Upper lobe of left lung (tissue), 6 donors: ENCODE measurements at regions not wholly inside any gene's neighbourhood (a gene's known extent, or its start where the extent isn't known, plus 50 kb on each side); places are given as distances from the start of the nearest gene placed in this dataset.
"Not testable (repeated sequence)": the region's sequence is repeated elsewhere in the genome, so short reads cannot be mapped to it uniquely, and the experiment has no call there.

ENCODE experiments used
- ATAC-seq, 2 donors: fragments of 200-7000 bp; cut with Tn5 transposase; one replicate each; pipeline ENCODE4 v1.9.1; 2022; ENCODE audit warnings: mild to moderate bottlenecking in 2 of 2, moderate library complexity in 2 of 2; ENCODE audit not compliant: low FRiP score in 2 of 2
- DNase-seq, 2 donors: peaks; one replicate each; pipeline ENCODE4 v3.0.0-alpha.2; 2019 to 2020
- H3K27ac ChIP-seq, 4 donors: fragments of 200-600 bp; sonication (generic); one replicate each; pipeline ENCODE4 v1.5.1; 2016 to 2019
- H3K27me3 ChIP-seq, 4 donors: fragments of 200-600 bp; sonication (generic); one replicate each; pipeline ENCODE4 v1.5.1; 2017 to 2019
- H3K36me3 ChIP-seq, 4 donors: fragments of 200-600 bp; sonication (generic); one replicate each; pipeline ENCODE4 v1.5.1; 2016 to 2019
- H3K4me1 ChIP-seq, 4 donors: fragments of 200-600 bp; sonication (generic); one replicate each; pipeline ENCODE4 v1.5.1; 2018 to 2019
- H3K4me3 ChIP-seq, 4 donors: fragments of 200-600 bp; sonication (generic); one replicate each; pipeline ENCODE4 v1.5.1; 2017 to 2019; ENCODE audit warnings: mild to moderate bottlenecking in 2 of 4, moderate library complexity in 1 of 4
- H3K9me3 ChIP-seq, 4 donors: fragments of 200-600 bp; sonication (generic); one replicate each; pipeline ENCODE4 v1.5.1; 2018 to 2019
- CTCF ChIP-seq, 6 experiments: fragments of 450-650 bp in 4 of 6; fragments of 200-600 bp in 2 of 6; sonication (generic) in 2 of 6; IDR thresholded peaks; one replicate each; pipeline ENCODE4 v1.5.1; 2016 to 2019; ENCODE audit warnings: antibody characterized with exemption in 6 of 6
- EP300 ChIP-seq, 4 donors: sonication (generic); formaldehyde crosslinking; IDR thresholded peaks; one replicate each; pipeline ENCODE4 v1.5.1; 2017; ENCODE audit warnings: antibody characterized with exemption in 4 of 4, control low read depth in 2 of 4
- POLR2A ChIP-seq, 4 donors: fragments of 450-650 bp; IDR thresholded peaks; one replicate each; pipeline ENCODE4 v1.5.1; 2016 to 2017; ENCODE audit warnings: antibody characterized with exemption in 4 of 4, mild to moderate bottlenecking in 2 of 4
- POLR2AphosphoS5 ChIP-seq, 2 donors: sonication (generic); formaldehyde crosslinking; IDR thresholded peaks; one replicate each; pipeline ENCODE4 v1.5.1; 2017; ENCODE audit warnings: antibody characterized with exemption in 2 of 2
- WGBS, 2 donors: methylation state at CpG; one replicate each; pipeline ENCODE4 v1.1.5; 2017 to 2018; 5-methylcytosine and 5-hydroxymethylcytosine counted together
- donor health status: DM: no; HTN: no; CAD: no; lungs with moderate emphysema.
- donor health status: DM: no; HTN: yes; CAD: no; lungs with severe emphysema.

- TF ChIP-seq POLR2A (IDR thresholded peaks at IDR 0.05): no peak
- no peak for TF ChIP-seq CTCF (IDR thresholded peaks at IDR 0.05)
- no peak for TF ChIP-seq EP300 (IDR thresholded peaks at IDR 0.05)
- TF ChIP-seq POLR2AphosphoS5 (IDR thresholded peaks at IDR 0.05): no peak
- Histone ChIP-seq H3K36me3 (no peaks in the 10 kb centered on the region), H3K9me3 (peaks cover 0 to 9% (median 3%) of the 10 kb centered on the region in 4 donors), H3K4me3 (no peak overlapping the region), H3K27ac (no peak overlapping the region), H3K27me3 (no peaks in the 10 kb centered on the region), H3K4me1 (no peaks in the 10 kb centered on the region)
- no peak for ATAC-seq
- no peak for DNase-seq
Measured at GRCh38 chr12:47437570-47437969, 268.3 kb downstream of the RPAP3 start.

GRCh38 chr12:47433876-47434275 lies 272.0 kb downstream of the RPAP3 start:
- no peak for TF ChIP-seq EP300 (IDR thresholded peaks at IDR 0.05)
- TF ChIP-seq CTCF (IDR thresholded peaks at IDR 0.05): no peak
- TF ChIP-seq POLR2AphosphoS5 (IDR thresholded peaks at IDR 0.05): no peak
- TF ChIP-seq POLR2A (IDR thresholded peaks at IDR 0.05): no peak
- Histone ChIP-seq H3K4me1 (no peaks in the 10 kb centered on the region), H3K9me3 (peaks cover 0 to 9% (median 3%) of the 10 kb centered on the region in 4 donors), H3K4me3 (no peak overlapping the region), H3K27me3 (no peaks in the 10 kb centered on the region), H3K36me3 (no peaks in the 10 kb centered on the region), H3K27ac (no peak overlapping the region)
- no peak for ATAC-seq
- no peak for DNase-seq

- not testable (repeated sequence) for H3K4me1 ChIP-seq, H3K27ac ChIP-seq, H3K9me3 ChIP-seq, ATAC-seq, H3K36me3 ChIP-seq, H3K27me3 ChIP-seq, DNase-seq, H3K4me3 ChIP-seq
- 89 to 94% methylated on average over 21 of the region's 21 CpGs for WGBS, 2 donors
Measured at GRCh38 chr12:47426678-47427309, 279.0 kb downstream of the RPAP3 start.

- WGBS, 2 donors: 81 to 84% methylated on average over 2 of the region's 2 CpGs
- H3K4me1 ChIP-seq: no peaks in the 10 kb centered on the region
Measured at GRCh38 chr12:47422611-47423010, 283.2 kb downstream of the RPAP3 start.

GRCh38 chr12:47419497-47419896 lies 286.3 kb downstream of the RPAP3 start:
- DNase-seq: no peak
- Histone ChIP-seq H3K27ac (no peak overlapping the region), H3K4me1 (no peaks in the 10 kb centered on the region), H3K9me3 (no peaks in the 10 kb centered on the region), H3K4me3 (no peak overlapping the region), H3K27me3 (no peaks in the 10 kb centered on the region), H3K36me3 (no peaks in the 10 kb centered on the region)
- no peak for TF ChIP-seq POLR2AphosphoS5 (IDR thresholded peaks at IDR 0.05)
- no peak for TF ChIP-seq EP300 (IDR thresholded peaks at IDR 0.05)
- TF ChIP-seq CTCF (IDR thresholded peaks at IDR 0.05): no peak
- no peak for TF ChIP-seq POLR2A (IDR thresholded peaks at IDR 0.05)
- 79% methylated on average over 2 of the region's 2 CpGs for WGBS, 2 donors
- ATAC-seq: no peak

More at GRCh38 chr12:47422611-47423010, 283.2 kb downstream of the RPAP3 start:
- Histone ChIP-seq H3K27me3 (no peaks in the 10 kb centered on the region), H3K9me3 (no peaks in the 10 kb centered on the region), H3K4me3 (no peak overlapping the region), H3K27ac (no peak overlapping the region), H3K36me3 (no peaks in the 10 kb centered on the region)
- TF ChIP-seq POLR2A (IDR thresholded peaks at IDR 0.05) (no peak), CTCF (IDR thresholded peaks at IDR 0.05) (no peak), EP300 (IDR thresholded peaks at IDR 0.05) (no peak)
- ATAC-seq (no peak), DNase-seq (no peak)
